ENCODE measurements at regions not wholly inside any gene's neighbourhood (a gene's known extent, or its start where the extent isn't known, plus 50 kb on each side); places are given as distances from the start of the nearest gene placed in this dataset.

GRCh38 chr2:22753476-22753875 is 631.5 kb upstream of the KLHL29 start:
- Histone ChIP-seq H3K36me3 (ENCODE audit: control insufficient read depth, insufficient read depth, low read length) (no peaks in the 10 kb centered on the region), H4K20me1 (ENCODE audit: insufficient read depth, low read length) (no peaks in the 10 kb centered on the region), H3K27me3 (ENCODE audit: control insufficient read depth, insufficient read depth, low read length) (no peaks in the 10 kb centered on the region), H3K56ac (ENCODE audit: extremely low read depth, insufficient read depth, low read length) (no peak overlapping the region), H3K9me1 (ENCODE audit: insufficient read depth, low read length) (no peaks in the 10 kb centered on the region), H3K9ac (ENCODE audit: low read depth, low read length) (no peak overlapping the region), H2AK5ac (ENCODE audit: low read depth, low read length) (no peak overlapping the region), H2AFZ (replicated peaks; ENCODE audit: low read length, poor library complexity) (no peak overlapping the region), H2BK15ac (ENCODE audit: low read depth, low read length) (no peak overlapping the region), H3K27ac (ENCODE audit: insufficient read depth, low read length) (no peak overlapping the region), H2BK20ac (ENCODE audit: low read depth, low read length) (no peak overlapping the region), H4K5ac (ENCODE audit: low read depth, low read length) (no peak overlapping the region), H2AK9ac (replicated peaks; ENCODE audit: low read depth, low read length, poor library complexity) (no peak overlapping the region), H3K4me2 (ENCODE audit: low read depth, low read length) (no peak overlapping the region), H2BK5ac (ENCODE audit: low read depth, low read length, poor library complexity, severe bottlenecking) (no peak overlapping the region), H4K8ac (ENCODE audit: low read depth in 2 of 2, low read length in 2 of 2) (no peak overlapping the region), H3K9me3 (ENCODE audit: control insufficient read depth, insufficient read depth, low read length) (peaks cover 14% of the 10 kb centered on the region), H3K4ac (ENCODE audit: low read depth, low read length) (no peak overlapping the region), H4K91ac (ENCODE audit: insufficient read depth, low read depth, low read length) (no peak overlapping the region), H3K14ac (replicated peaks; ENCODE audit: low read depth, low read length) (no peak overlapping the region), H3K79me1 (ENCODE audit: low read depth in 1 of 2, low read length in 2 of 2) (no peaks in the 10 kb centered on the region), H3K4me3 (ENCODE audit: insufficient read depth, low read depth, low read length) (no peak overlapping the region), H3K23ac (ENCODE audit: low read depth, low read length) (no peak overlapping the region), H2BK120ac (ENCODE audit: low read depth, low read length) (no peak overlapping the region), H3K18ac (ENCODE audit: low read depth, low read length) (no peak overlapping the region), H3K4me1 (ENCODE audit: control insufficient read depth, insufficient read depth, low read length) (no peaks in the 10 kb centered on the region)
- intact Hi-C loops (cut with micrococcal nuclease) (no loop called here), in situ Hi-C loops (cut with MboI; ENCODE audit: low sequenced_read_pairs) (no loop called here), dilution Hi-C loops (cut with HindIII; ENCODE audit: low sequenced_read_pairs, unreplicated experiment) (no loop called here)
- no peak for ATAC-seq (ENCODE audit: low read depth)
- ChIA-PET CTCF (interaction anchor here (0.7 kb wide), 1 partner anchor 11 kb away, joined by 4 read pairs; no protein-coding TSS in a partner anchor), POLR2A (ENCODE audit: unreplicated experiment) (no interaction called here)
- WGBS, 2 experiments (ENCODE audit: extremely low coverage in 2 of 2, insufficient read length in 1 of 2): 0% methylated on average over 1 of the region's 7 CpGs; no CpG with 5 or more reads in 1 of the 2 experiments
- TF ChIP-seq FOS (IDR thresholded peaks at IDR 0.05; ENCODE audit: low read depth, low read length) (no peak), MAFK (IDR thresholded peaks at IDR 0.05; ENCODE audit: low read depth, low read length) (no peak), SMC3 (IDR thresholded peaks at IDR 0.05; ENCODE audit: low read depth, low read length) (no peak)
- no peak for DNase-seq
- no TSS peak for BruUV-seq (replicated peaks)

Data from IMR-90 (cell line).